Panc1 (cell line): ENCODE measurements at regions not wholly inside any gene's neighbourhood (a gene's known extent, or its start where the extent isn't known, plus 50 kb on each side); places are given as distances from the start of the nearest gene placed in this dataset.

Experiments
- CTCF ChIP-seq: fragments of 450-650 bp; IDR thresholded peaks from 2 replicates; pipeline ENCODE4 v1.5.1; 2017; ENCODE audit warnings: mild to moderate bottlenecking
- POLR2AphosphoS5 ChIP-seq: IDR thresholded peaks from 2 replicates; pipeline ENCODE4 v1.6.1; 2012; ENCODE audit warnings: mild to moderate bottlenecking, low read depth, low read length, moderate library complexity
- SIN3A ChIP-seq: IDR thresholded peaks from 2 replicates; pipeline ENCODE4 v1.6.1; 2012; ENCODE audit warnings: low read depth, mild to moderate bottlenecking, low read length, moderate library complexity, borderline replicate concordance; ENCODE audit not compliant: insufficient read depth
- TCF7L2 ChIP-seq: IDR thresholded peaks from 2 replicates; pipeline ENCODE4 v1.6.1; 2011; ENCODE audit warnings: mild to moderate bottlenecking, low read depth, low read length, inconsistent platforms

- TF ChIP-seq CTCF: no peak
- no peak for TF ChIP-seq POLR2AphosphoS5
- no peak for TF ChIP-seq SIN3A
- no peak for TF ChIP-seq TCF7L2
These were observed 1135.0 kb downstream of the GATA3 start for GRCh38 chr10:9189448-9189847.
